Left lobe of liver (tissue), 2 donors: ENCODE measurements at regions not wholly inside any gene's neighbourhood (a gene's known extent, or its start where the extent isn't known, plus 50 kb on each side); places are given as distances from the start of the nearest gene placed in this dataset.
"Not testable (repeated sequence)": the region's sequence is repeated elsewhere in the genome, so short reads cannot be mapped to it uniquely, and the experiment has no call there.

ENCODE experiments used
- ATAC-seq: fragments of 200-7000 bp; cut with Tn5 transposase; one replicate; pipeline ENCODE4 v1.9.1; 2020; ENCODE audit warnings: mild to moderate bottlenecking, moderate library complexity
- DNase-seq: peaks from one replicate; pipeline ENCODE4 v3.0.0-alpha.2; 2020; ENCODE audit warnings: low spot score
- donor health status: DM: no; HTN: no; CAD: no; lungs with moderate emphysema.
- donor health status: DM: no; HTN: yes; CAD: no.

DNA sequence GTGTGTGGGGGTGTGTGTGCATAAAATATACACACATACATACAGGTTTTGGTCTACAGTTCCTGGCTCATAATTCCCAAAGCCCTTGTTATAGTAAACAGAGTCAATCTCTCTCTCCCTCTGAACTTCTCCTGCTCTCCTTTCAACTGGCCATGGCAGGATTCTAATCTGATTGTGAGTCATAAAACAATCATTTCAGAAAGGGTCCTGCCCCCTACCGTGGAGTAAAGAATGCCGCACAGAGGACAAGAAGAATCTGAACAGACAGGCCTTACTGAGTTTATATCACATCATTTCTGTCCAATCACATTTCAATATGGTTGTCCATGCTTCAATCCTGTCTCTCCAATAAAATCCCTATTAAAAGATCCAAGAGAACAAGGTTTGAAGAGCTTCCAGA is 416.9 kb downstream of the FRK start:
- ATAC-seq (no peak), DNase-seq (no peak)

DNA sequence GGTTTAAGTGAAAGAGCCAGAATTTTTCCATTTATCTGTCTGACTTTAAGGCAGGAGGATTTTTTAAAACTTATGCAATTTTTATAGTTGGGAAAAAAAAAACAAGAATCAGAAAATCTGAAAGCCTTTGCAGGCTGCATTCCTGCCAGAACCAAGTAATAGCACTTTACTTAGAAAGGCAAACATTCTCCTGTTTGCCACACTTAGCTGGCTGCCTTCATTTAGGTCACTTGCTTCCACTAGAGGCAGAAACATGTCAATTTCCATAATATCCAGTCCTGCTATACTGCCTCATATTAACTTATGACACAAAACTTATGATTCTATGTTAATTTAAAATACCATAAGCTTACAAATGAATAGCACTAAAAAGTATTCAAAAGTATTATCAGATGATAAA is 425.8 kb downstream of the FRK start:
- DNase-seq (no peak), ATAC-seq (peak; percentile 85)

GRCh38 chr6:115634131-115634530 is 426.6 kb downstream of the FRK start:
- no peak for ATAC-seq
- DNase-seq = no peak

DNA sequence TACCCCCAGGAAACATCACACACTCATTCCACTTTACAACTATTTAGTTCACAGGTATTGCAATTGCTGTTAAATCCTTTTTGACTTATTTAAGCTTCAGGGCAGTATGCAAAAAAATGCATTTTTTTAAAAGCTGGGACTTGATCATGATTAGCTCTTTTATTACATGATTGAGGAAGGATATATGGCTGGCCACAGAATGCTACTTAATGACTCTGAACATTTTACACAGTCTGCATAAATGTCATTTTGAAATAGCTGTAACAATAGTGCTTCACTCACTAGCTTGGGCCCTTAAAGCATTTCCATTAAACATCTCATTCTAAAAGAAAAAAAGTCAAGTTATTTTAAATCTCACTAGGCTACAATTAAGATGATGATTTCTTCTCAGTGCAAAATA is 429.7 kb downstream of the FRK start:
- DNase-seq (no peak), ATAC-seq (no peak)

GRCh38 chr6:115630424-115631024 is 430.2 kb downstream of the FRK start:
- ATAC-seq = no peak
- DNase-seq = no peak

DNA sequence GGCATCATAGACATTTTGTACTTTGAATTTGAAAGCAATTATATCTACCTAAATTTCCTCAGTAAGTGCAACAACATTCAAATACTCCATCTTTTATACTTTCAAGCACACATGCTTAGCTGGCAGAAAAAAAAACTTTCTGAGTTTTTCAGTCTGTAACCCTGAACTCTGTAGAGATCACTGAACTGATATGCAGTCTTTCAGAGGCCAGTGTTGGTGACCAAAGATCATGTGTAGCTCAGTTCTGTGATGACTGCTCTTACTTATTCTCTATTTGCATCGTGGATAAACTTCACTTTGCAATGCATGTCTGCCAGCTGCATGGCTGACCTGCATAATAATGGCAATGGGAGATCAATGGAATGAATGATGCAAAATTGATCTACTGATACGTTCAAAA is 431.3 kb downstream of the FRK start:
- peak; percentile 62 for ATAC-seq

GRCh38 chr6:115618256-115618655 is 442.4 kb downstream of the FRK start:
- no peak for DNase-seq
- no peak for ATAC-seq

More for the DNA sequence above, 431.3 kb downstream of the FRK start:
- DNase-seq = no peak

DNA sequence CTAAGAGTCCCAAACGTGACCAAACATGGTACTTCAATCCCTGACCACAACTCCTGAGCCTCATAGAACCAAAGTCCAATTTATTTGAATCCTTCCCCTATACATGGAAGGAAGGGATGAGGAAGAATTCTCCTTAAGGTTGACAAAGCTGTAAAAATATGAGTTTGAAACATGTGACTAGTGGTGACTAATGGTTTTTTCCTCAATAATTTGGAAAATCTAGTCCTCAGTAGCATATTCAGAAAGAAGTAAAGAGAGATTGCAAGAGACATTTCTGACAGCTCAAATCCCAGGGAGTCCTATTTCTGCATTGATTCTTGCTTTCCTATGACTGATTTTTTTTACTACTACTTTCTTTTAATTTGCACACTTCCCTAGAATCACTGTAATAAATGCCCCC is 443.7 kb downstream of the FRK start:
- no peak for DNase-seq

GRCh38 chr6:115613488-115613887 is 447.2 kb downstream of the FRK start:
- ATAC-seq (peak; percentile 64), DNase-seq (no peak)

More for the DNA sequence above, 443.7 kb downstream of the FRK start:
- no peak for ATAC-seq

DNA sequence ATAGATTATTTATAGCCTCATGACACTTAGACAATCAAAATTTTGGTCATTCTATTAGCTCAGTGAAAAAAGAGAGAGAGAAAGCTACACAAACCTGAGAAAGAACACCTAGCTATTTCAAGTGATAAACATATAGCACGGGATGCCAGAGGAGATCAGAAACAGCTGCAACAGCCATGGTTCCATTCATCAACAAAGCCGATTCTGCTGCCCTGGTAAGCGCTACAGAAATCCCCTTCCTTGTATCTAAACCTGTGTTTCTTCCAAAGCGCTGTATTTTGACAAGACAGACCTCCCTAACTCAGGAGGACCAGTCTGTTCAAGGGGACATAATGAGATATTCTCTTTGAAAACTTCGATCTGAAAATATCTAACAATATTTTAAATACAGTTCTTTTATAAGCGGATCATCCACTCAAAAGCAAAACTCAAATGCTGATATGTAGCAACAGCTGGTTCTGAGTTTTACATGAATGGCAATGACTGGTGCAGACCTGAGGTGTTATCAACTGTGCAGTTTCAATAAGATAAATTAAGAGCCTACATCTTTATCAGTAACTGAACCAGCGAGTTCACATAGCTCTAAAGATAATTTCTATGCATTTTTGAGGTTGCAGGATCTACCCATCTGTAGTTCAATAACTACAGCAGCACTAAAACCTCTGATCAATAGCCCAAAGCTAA is 447.8 kb downstream of the FRK start:
- no peak for DNase-seq
- peak; percentile 37 for ATAC-seq

DNA sequence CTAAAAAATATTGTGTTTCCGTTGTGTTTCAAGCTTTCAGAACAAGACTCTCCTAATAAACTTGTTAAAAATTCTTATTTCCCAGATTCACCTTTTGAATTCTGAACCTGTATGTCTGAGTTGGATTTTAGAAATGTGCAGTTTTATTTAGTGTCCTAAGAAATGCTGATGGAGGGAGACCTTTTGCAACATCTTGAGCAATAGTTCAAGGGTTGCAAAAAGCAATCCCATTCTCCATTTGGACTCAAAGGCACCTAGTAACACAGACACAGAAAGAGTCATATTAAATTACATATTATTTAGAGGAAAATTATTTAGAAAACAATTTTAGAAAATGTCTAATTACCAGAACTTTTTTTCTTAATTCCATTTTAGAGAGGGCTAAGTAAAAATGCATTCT is 448.5 kb downstream of the FRK start:
- ATAC-seq (peak; percentile 81), DNase-seq (no peak)

GRCh38 chr6:115610696-115611095 is 450.0 kb downstream of the FRK start:
- ATAC-seq = no peak
- DNase-seq = no peak

- DNase-seq (no peak), ATAC-seq (no peak)
Observed at GRCh38 chr6:115609111-115609510, 451.6 kb downstream of the FRK start.

DNA sequence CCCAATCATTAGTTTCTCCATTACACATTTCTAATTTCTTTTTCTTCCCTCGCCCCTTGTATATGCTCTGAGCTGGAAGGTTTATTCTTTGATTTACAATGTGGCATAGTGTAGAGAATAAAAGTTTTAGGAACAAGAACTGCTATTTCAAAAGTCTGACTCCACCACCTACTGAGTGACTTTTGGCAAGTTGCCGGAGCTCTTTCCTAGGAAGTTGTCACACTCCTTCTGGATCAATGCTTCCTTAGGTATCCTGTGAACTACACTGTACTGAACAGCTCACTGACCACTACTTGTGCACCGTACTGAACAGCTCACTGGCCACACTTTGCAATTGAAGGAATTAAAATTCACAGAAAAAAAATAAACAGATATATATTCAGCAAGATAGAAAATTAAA is 458.2 kb downstream of the FRK start:
- DNase-seq = no peak
- ATAC-seq = no peak

GRCh38 chr6:115601509-115601908 is 459.2 kb downstream of the FRK start:
- DNase-seq (no peak), ATAC-seq (no peak)

GRCh38 chr6:115601064-115601463 is 459.6 kb downstream of the FRK start:
- no peak for ATAC-seq
- no peak for DNase-seq

GRCh38 chr6:115594891-115595290 is 465.8 kb downstream of the FRK start:
- ATAC-seq (no peak), DNase-seq (no peak)

DNA sequence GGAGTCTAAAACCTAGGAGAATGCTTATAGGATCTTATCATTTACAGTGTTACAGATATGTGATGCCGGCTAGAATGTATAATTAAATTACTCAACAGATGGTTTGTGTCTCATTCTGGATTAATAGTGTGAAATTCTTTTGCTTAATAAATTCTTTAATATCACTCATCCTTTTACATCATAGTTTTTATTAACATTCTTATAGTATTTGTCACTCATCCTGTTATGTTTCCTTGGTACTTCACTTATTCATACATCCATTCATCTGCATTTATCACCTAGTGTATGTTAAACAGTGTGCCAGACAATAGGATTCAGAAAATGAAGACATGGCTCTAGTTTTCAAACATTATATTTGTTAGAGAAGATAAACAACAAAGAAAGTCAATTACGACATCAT is 468.7 kb downstream of the FRK start:
- DNase-seq = no peak

DNA sequence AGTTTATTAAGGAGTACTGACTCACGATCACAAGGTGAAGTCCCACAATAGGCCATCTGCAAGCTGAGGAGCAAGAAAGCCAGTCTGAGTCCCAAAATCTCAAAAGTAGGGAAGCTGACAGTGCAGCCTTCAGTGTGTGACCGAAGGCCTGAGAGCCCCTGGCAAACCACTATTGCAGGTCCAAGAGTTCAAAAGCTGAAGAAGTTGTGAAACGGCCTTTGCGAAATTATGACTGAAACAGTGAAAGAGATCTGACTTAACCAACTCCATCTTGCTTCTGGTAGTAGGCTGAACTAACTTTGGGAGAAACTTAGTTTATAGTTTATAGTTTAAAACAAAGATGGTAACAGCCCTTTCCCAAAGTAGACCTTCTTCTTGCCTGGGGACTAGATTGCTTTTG is 471.6 kb downstream of the FRK start:
- peak; percentile 69 for DNase-seq
- ATAC-seq = peak; percentile 94

More for the DNA sequence above, 468.7 kb downstream of the FRK start:
- no peak for ATAC-seq

GRCh38 chr6:115583290-115583689 is 477.4 kb downstream of the FRK start:
- no peak for DNase-seq
- ATAC-seq = no peak

GRCh38 chr6:115582386-115582785 is 478.3 kb downstream of the FRK start:
- ATAC-seq (no peak), DNase-seq (no peak)

GRCh38 chr6:115579565-115579964 is 481.1 kb downstream of the FRK start:
- DNase-seq, ATAC-seq: not testable (repeated sequence)

DNA sequence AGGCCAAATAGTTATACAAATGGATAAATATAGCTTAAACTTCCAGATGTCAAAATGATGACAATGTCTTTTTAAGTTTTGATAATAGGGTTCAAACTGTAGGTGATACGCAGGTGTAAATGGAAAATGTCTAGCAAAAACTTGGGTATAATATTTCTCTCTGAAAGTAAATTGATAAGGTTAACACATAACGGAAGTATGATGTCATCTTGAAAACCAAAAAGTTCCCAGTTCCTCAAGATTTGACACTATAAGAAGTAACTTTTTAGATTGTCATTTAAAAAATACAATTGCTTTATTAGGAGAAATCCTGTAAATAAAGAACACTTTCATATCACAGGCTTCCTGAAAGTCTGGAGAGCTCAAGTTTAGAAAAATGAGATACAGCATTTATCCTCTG is 483.4 kb downstream of the FRK start:
- ATAC-seq = no peak

More for the DNA sequence above, 483.4 kb downstream of the FRK start:
- DNase-seq = no peak
